ENCODE measurements at regions not wholly inside any gene's neighbourhood (a gene's known extent, or its start where the extent isn't known, plus 50 kb on each side); places are given as distances from the start of the nearest gene placed in this dataset.

- TF ChIP-seq CTCF (conservative IDR thresholded peaks at IDR 0.05): no peak
- no peak overlapping the region for H3K27ac ChIP-seq
These were observed 1090.2 kb downstream of the BCL11B start for GRCh38 chr14:98181768-98182167.

DNA sequence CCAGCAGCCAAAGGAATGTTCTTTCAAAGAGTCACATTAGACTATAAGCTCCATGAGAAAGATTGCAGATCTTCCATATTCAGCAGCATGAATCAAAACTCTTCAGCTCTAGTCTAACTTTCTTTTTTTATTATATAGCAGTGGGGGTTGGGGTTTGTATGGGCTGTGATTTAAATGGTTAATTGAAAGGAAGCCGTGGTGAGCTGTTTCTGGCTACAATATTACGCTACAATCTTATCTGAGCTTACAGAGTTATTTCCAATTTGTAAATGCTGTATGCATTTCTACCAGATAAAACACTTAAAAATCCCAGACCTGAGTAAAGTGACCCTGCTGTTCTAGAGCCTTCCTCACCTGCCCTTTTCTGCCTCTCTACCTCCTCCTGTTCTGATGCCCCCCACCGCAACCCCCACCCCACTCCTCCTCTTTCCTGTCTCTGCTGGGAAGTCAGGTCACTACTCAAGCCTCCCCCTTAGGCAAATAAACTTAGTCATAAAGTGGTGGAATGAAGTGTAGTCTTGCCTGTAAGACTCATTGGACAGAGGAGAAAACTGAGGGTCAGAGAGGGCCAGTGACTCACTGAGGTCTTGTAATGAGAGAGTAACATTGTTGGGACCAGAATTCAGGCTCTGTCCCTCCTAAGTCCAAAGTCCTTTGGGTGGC, 1089.5 kb downstream of the BCL11B start:
- TF ChIP-seq CTCF (conservative IDR thresholded peaks at IDR 0.05): no peak
- no peak overlapping the region for H3K27ac ChIP-seq

GRCh38 chr14:98183556-98183955, 1088.4 kb downstream of the BCL11B start:
- no peak overlapping the region for H3K27ac ChIP-seq
- TF ChIP-seq CTCF (conservative IDR thresholded peaks at IDR 0.05): no peak

GRCh38 chr14:98184457-98184856, 1087.5 kb downstream of the BCL11B start:
- no peak overlapping the region for H3K27ac ChIP-seq
- no peak for TF ChIP-seq CTCF (conservative IDR thresholded peaks at IDR 0.05)

DNA sequence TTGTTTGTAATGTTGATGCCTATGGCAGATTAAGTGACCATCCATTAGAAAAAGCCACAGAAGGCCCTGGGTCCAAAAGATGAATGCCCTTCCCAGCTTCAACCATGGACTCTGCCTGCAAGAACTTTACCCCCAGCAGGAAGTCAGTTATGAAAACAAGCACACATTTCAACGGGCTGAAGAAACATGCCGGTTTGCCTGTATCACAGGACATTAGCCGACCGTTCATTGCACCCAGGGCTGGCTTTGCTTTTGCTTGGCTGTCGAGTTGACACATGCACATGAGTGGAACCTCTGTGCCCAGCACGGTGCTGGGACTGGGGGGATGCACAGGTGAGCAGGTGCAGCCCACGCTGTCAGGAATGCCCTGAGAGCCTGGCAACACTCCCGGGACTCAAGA, 1087.0 kb downstream of the BCL11B start:
- no peak overlapping the region for H3K27ac ChIP-seq

GRCh38 chr14:98186140-98186539, 1085.9 kb downstream of the BCL11B start:
- H3K27ac ChIP-seq: no peak overlapping the region
- no peak for TF ChIP-seq CTCF (conservative IDR thresholded peaks at IDR 0.05)

More for the DNA sequence above, 1087.0 kb downstream of the BCL11B start:
- TF ChIP-seq CTCF (conservative IDR thresholded peaks at IDR 0.05): no peak

- H3K27ac ChIP-seq: no peak overlapping the region
- no peak for TF ChIP-seq CTCF (conservative IDR thresholded peaks at IDR 0.05)
These were observed 1084.7 kb downstream of the BCL11B start for GRCh38 chr14:98187281-98187680.
